ENCODE measurements at regions not wholly inside any gene's neighbourhood (a gene's known extent, or its start where the extent isn't known, plus 50 kb on each side); places are given as distances from the start of the nearest gene placed in this dataset.

- no peak for DNase-seq (ENCODE audit: low read depth)
Measured at GRCh38 chr1:198904321-198904720, 265.5 kb downstream of the PTPRC start.

GRCh38 chr1:198906739-198907422 lies 268.0 kb downstream of the PTPRC start:
- no peak for DNase-seq (ENCODE audit: low read depth)

- no peak for DNase-seq (ENCODE audit: low read depth)
Measured at GRCh38 chr1:198907423-198907746, 268.5 kb downstream of the PTPRC start.

DNA sequence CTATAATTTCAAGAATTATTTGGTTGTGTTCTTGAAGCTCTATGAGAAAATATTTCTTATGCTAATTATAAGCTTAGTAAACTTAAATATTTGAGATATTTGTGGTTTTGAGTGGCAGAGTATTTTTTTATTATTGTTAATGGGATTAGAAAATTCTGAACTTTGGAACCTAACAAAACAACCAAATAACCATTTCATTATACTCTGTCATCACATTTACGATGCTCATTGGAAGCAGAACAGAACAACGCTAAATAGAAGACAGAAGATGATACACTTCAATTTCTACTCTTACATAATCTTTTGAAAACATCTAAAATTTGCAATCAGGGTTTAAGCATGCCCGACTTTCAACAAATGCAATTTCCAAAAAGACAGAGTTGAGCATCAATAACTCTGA lies 270.2 kb downstream of the PTPRC start:
- DNase-seq (ENCODE audit: low read depth), result no peak

DNA sequence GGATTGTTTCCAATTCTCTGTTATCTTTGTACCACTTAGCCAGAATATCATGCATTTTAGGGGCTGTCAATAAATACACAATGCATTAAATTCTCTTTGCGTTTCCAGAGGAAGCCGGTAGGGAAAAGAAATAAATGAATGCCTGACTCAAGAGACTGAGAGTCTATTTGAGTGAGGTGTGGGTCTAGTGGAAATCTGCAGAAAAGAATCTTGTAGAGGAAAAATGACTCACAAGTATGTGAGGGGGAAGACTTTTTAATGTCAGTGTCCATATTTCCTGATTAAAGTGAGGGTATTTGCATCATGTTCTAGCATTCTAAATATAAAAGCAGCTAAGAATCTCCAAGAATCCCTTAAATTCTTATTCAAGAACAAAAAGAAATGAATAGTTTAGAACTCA lies 271.1 kb downstream of the PTPRC start:
- no peak for DNase-seq (ENCODE audit: low read depth)

DNA sequence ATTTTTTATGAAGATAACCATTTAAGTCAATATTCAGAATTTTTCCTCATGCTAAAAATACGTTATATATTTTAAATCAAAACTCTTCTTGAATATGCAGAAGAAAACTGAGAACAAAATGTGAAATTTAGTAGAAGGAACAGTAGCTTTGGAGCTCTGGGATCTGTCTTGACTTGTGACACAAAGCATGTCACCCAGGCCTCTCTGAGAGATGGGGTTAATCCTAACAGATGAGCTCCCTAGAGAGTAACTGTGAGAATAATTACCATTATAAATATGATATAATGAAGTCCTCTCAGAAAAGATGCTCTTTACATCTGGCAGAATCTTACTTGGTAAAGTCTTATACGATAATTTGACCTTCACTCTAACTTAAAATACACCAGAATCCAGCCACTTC lies 272.0 kb downstream of the PTPRC start:
- DNase-seq (ENCODE audit: low read depth), result no peak

DNA sequence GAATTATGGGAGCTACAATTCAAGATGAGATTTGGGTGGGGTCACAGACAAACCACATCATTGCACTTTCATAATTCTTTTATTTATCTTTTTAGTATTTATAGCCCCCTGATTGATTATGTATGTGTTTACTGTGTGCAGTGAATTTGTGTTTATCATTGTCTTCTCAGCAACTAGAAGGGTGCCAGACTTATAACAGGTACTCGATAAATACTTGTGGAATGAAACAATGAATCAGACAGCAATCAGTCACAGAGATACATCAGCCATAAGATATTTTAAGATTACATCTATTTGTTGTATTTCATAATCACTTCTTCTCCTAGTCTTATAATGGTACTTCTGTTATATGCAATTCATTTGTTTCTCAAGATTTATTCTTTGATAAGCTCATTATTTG lies 273.2 kb downstream of the PTPRC start:
- no peak for DNase-seq (ENCODE audit: low read depth)

DNA sequence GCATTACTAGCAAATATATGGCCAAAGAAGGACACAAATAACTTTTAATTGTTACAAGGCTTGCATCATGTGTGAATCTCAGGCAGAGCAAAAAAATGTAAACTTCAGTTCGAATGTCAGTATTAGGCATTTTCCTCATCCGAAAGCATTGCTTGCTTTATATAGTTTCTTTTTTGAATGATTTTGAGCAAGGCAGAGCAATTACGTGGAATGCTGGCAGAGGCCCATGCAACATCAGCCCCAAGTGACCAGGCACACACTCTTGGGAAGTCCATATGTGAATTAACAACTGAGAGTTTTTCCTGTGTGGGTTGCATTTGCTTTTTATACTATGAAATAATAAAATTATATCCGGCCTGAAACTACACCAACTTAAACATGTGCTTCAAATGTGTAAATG lies 274.8 kb downstream of the PTPRC start:
- no peak for DNase-seq (ENCODE audit: low read depth)

- no peak for DNase-seq (ENCODE audit: low read depth)
Measured at GRCh38 chr1:198915327-198916231, 276.7 kb downstream of the PTPRC start.

DNA sequence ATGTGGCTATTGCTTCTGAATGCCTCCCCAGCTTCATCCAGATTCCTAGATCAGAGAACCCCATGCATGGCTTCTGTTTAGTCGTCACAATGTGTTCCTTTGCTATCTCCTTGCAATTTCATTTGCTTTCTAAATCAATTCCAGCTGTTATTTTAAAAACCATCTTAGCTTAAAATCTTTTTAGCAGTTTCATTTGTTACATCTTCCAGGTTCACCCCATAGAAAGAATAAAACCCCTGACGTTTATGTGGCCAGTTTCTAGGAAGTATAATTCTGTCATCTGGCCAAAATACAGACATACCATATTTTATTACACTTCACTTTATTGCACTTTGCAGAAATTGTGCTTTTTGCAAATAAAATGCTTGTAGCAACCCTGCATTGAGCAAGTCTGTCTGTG lies 278.4 kb downstream of the PTPRC start:
- no peak for DNase-seq (ENCODE audit: low read depth)

GRCh38 chr1:198918920-198919319 lies 280.1 kb downstream of the PTPRC start:
- no peak for DNase-seq (ENCODE audit: low read depth)

DNA sequence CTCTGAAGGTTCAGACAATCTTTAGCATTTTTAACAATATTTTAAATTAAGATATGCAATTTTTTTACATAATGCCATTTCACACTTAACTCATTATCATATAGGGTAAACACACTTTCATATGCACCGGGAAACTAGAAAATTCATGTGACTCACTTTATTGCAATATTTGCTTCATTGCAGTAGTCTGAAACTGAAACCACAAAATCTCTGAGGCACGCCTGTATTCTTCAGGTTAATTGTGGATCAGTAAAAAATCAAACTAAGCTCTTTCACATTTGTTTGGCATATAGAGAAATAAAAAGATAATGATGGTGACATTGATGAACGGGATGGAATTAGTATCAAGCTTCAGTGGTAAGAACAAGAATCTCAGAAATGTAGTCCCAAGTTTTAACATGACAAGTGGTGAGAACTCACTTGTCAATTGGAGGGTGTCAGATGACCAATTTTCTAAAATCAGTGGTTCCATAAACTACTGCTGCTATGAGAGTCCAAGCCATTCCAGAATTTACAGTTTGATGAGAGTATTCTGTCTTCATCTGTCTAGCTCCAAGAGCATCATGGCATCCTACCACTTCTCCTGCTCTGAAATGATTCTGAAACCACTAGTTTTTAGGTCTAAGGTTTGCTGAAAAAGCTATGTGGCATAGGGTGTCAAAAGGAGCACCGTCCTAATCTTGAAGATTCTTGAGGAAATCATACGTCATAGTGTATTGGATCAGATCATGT lies 281.0 kb downstream of the PTPRC start:
- DNase-seq (ENCODE audit: low read depth), result no peak

DNA sequence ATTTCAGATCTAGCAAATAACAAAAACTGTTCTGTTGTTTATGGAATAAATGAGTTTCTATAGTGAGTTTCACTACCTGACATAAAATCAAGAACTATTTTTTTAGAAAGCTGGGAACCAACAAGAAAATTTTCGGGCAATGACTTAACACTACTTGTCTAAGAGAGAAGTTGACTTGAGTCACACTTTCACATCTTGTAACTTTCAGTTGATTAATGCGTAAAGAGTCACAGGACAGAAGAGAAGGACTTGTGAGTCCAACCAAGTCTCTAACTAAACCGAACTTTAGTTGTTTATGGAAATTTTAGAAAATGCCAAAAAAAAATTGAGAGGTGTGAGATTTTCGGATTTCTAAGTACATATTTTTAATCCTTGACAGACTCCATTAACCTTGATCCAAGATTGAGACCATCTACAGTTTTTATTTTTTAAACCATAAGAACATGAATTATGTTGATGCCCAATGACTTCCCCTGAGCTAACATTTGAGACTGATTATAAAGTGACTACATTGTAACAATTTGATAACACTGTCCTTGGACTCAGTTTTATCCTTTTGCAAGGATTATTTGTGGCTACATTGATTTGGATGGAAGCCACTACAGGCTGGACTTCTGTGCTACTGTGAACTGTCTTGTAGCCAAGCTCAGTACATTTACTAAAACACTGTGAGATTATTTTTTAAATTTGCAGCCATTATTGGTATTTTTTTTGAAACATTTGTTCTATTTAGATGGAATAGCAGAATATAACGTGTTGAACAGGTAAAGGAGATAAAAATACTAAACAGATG lies 284.0 kb downstream of the PTPRC start:
- DNase-seq (ENCODE audit: low read depth), result no peak

DNA sequence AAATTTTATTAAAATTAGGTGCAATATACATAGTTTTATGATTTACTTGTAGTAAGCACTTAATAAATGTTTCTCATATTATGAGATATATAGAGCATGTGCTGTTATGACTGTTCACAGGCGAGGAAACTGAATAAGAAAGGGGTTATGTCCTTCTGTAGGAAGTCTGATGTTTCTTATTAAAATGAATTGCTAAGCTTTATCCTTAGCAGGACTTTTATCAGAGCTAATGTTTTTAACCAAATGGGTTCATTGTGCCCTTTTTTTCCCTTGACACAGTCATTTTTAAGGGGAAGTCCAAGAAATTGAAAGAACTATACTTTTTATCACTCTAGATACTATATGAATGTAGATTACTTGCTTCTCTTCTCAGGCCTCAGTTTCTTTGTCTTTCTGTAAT lies 285.2 kb downstream of the PTPRC start:
- DNase-seq (ENCODE audit: low read depth), result no peak

GRCh38 chr1:198925567-198925966 lies 286.7 kb downstream of the PTPRC start:
- DNase-seq (ENCODE audit: low read depth), result no peak

DNA sequence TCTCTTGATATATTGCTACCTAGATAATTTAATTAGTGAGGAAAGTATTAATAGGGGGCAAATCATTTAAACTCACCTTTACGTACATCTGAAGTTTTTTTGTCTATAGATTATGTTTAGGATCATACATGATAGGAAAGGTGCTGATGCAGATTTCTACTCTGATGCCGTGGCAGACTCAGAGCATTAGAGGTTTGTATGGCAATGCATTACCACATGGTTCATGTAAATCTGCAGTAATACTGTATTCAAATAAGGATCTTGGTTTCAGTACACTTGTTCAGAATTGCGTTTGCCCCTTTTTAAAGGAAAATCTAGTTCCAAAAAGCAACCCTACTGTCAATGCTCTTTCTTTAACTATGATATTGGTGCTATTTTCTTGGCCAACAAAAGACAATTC lies 288.3 kb downstream of the PTPRC start:
- no peak for DNase-seq (ENCODE audit: low read depth)

DNA sequence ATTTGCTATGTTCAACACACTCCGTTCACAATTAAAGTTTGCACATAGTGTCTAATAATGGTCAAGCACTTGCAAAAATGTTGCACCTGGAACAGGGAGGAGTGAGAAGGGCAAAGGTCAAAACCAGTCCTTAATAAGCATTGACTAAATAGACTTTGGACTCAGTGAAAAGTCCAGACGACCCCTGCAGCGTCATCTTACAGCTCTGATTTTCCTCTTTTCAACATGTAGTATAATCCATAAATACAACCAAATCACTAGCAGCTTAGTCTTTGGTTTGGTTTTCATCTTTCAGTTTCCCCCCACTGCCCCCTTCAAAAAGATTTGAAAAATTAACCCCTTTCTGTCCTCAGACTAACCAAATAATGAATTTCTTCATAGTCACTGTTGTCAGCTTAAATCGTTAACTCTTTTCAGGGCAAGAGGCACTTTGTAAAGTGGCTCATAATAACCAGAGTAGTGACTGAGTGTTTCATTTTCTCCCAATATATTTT lies 290.3 kb downstream of the PTPRC start:
- DNase-seq (ENCODE audit: low read depth), result no peak

- DNase-seq (ENCODE audit: low read depth), result no peak
Measured at GRCh38 chr1:198929961-198930599, 291.2 kb downstream of the PTPRC start.

DNA sequence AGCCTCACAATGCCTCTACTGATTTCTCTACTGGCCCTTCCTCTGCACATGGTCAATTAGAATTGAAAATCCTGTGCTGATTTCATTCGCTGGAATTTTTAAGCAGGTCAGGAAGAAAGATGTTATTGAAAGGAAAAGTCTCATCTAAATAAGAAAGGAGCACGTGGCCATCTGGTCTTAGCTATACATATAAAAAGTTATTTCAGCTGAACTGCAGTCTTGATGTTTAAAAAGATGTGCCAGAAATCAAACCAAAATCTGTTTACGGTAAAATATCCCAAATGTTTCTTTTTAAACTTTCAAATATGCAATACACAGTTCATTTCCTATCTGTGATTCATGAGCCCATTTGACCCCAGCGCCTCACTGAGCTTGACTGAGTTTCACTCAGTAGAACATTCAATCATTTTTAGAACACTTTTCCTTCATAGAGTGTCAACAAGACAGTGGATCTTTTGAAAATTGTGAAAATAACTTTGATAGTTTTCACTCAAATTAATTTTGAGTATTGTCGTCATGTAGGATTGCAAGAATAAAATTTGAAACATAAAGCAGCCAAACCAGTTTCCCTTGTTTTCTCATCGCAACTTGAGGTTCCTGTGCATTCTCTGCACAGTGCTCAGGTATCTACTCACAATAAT lies 293.6 kb downstream of the PTPRC start:
- DNase-seq (ENCODE audit: low read depth), result no peak

DNA sequence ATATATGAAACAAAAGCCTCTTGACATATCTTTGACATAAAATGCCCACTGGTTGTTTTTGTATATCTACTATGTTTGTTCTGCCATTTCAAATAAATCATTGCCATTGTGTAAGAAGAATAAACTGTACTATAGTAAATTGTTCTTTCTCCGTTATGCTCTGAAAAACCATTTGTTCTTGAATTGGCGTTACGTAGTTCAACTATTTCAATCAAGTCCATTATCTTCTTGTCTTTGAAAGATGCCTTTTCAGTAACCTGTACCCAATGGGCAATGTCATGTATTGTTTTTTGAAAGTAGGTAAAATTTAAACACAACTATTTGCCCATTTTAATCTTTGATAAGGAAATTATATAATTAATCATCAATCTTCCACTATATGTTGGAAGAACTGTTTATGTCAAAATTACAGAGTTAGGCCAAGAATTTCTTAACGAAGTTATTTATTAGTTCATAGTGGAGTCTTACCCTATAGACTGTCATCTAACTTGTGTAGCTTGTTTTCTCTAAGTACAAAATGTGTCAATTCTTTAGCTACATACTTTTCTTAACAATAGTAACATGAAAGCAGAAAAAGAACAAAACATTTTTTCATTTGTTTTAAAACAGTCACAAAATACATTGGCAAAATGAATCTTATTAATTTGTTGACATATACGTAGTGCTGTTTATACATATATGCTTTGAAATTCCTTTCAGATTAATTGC lies 294.8 kb downstream of the PTPRC start:
- no peak for DNase-seq (ENCODE audit: low read depth)
